Activated CD4-positive, alpha-beta T cell treated with anti-CD3 and anti-CD28 coated beads, Interleukin-2, amount 10 ng/mL, durations not matched to agents 24 days and 14 days (primary cell): ENCODE measurements at regions not wholly inside any gene's neighbourhood (a gene's known extent, or its start where the extent isn't known, plus 50 kb on each side); places are given as distances from the start of the nearest gene placed in this dataset.
"Not testable (repeated sequence)": the region's sequence is repeated elsewhere in the genome, so short reads cannot be mapped to it uniquely, and the experiment has no call there.

Experiments
- DNase-seq: peaks from one replicate; pipeline ENCODE4 v3.0.0; 2022
- H3K27ac Mint-ChIP-seq: one replicate; pipeline ENCODE4 v1.8.0; 2022; ENCODE audit warnings: mild to moderate bottlenecking, mixed read lengths
- H3K27me3 Mint-ChIP-seq: one replicate; pipeline ENCODE4 v1.8.0; 2022; ENCODE audit warnings: mixed read lengths
- H3K36me3 Mint-ChIP-seq: one replicate; pipeline ENCODE4 v1.8.0; 2022; ENCODE audit warnings: low read depth, mild to moderate bottlenecking, mixed read lengths
- H3K4me1 Mint-ChIP-seq: one replicate; pipeline ENCODE4 v1.8.0; 2021; ENCODE audit warnings: mixed read lengths
- H3K4me3 Mint-ChIP-seq: one replicate; pipeline ENCODE4 v1.8.0; 2022; ENCODE audit warnings: mild to moderate bottlenecking, moderate library complexity, mixed read lengths
- H3K9me3 Mint-ChIP-seq: one replicate; pipeline ENCODE4 v1.8.0; 2021; ENCODE audit warnings: mixed read lengths
- intact Hi-C: fragments of 100-400 bp; cut with micrococcal nuclease; formaldehyde crosslinking; loops from one replicate; pipeline ENCODE4 v1.15.1; 2023

DNA sequence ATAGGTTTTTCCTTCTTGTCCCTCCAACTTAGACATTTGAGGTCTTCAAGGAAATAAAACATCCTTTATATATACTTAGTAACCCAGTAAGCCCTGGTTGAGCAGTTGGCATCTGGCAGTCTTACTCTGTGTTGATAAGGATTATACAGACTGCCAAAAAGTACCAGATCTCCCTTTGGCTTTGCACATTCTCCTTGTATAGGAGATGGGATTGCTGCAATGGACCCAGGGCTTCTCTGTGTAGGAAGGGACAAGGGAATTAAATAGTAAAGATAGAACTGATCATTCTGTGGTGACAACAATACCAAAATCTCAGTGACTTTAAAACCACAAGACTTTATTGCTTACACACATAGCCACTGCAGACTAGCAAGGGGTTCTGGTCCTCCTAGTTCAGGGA, 180.1 kb upstream of the CCDC196 start:
- H3K4me1 Mint-ChIP-seq, result no peaks in the 10 kb centered on the region
- H3K27ac Mint-ChIP-seq, result no peak overlapping the region
- DNase-seq, result no peak
- H3K27me3 Mint-ChIP-seq, result no peaks in the 10 kb centered on the region
- intact Hi-C loops, result no loop called here
- no peak overlapping the region for H3K4me3 Mint-ChIP-seq
- no peaks in the 10 kb centered on the region for H3K36me3 Mint-ChIP-seq
- peaks cover 16% of the 10 kb centered on the region for H3K9me3 Mint-ChIP-seq

DNA sequence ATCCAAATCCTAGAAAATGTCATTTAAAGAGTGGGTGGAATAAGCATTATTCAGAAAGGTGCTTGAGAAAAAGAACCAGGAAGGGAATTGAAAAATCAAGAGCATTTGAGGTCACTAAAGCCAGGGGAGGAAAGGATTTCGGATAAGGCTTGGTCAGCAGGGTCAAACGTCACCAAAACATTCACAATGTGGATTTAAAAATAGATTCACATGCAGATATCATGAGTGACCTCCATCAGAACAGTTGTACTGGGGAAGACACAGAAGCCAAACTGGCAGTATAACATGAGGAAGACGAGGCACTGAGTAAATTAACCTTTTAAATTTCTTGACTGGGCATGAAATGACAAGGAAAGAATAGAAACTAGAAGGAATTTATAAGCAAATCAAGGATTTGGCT, 175.1 kb upstream of the CCDC196 start:
- no peaks in the 10 kb centered on the region for H3K4me1 Mint-ChIP-seq
- intact Hi-C loops, result no loop called here
- H3K4me3 Mint-ChIP-seq, result no peak overlapping the region
- no peak overlapping the region for H3K27ac Mint-ChIP-seq
- DNase-seq, result no peak
- H3K36me3 Mint-ChIP-seq, result no peaks in the 10 kb centered on the region
- H3K9me3 Mint-ChIP-seq, result peaks cover 11% of the 10 kb centered on the region
- H3K27me3 Mint-ChIP-seq, result no peaks in the 10 kb centered on the region

DNA sequence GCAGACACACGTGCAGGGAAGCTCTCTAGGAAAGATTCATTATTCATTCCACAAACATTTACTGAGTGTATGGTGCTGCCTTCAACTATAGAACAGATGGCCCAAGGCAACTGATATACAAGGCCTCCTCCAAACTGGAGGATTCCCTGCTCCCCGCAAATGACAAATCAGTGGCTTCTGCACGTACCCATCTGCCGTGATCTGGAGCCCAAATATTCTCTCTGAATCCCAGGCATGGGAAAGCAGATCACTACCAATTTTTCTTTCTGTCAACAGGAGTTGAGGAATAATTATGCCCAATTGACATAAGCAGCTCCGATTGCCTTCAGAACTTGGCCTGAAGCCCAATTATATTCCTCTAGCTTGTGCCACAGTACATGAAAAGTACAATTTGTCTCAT, 174.2 kb upstream of the CCDC196 start:
- peaks cover 8% of the 10 kb centered on the region for H3K9me3 Mint-ChIP-seq
- H3K36me3 Mint-ChIP-seq, result no peaks in the 10 kb centered on the region
- no peaks in the 10 kb centered on the region for H3K4me1 Mint-ChIP-seq
- DNase-seq, result no peak
- intact Hi-C loops, result no loop called here
- H3K27ac Mint-ChIP-seq, result no peak overlapping the region
- no peaks in the 10 kb centered on the region for H3K27me3 Mint-ChIP-seq
- H3K4me3 Mint-ChIP-seq, result no peak overlapping the region

DNA sequence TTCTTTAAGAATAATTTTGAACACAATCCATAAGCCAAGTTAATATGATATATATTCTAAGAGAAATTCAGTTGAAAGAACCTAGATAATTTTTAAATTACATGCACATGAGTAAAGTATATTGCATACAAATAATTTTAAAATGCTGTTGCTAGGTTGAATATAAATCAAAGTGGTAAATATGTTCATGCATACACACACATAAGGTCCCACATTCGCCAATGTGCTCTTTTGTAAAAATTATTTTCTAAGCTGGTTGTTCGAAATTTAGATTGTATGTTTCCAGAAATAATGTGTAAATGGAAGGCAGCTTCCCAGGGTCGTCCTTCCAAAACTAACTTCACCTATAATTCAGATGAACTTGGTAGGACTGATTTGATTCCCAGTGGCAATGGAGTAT, 173.7 kb upstream of the CCDC196 start:
- Mint-ChIP-seq H3K4me3 (no peak overlapping the region), H3K27ac (no peak overlapping the region), H3K36me3 (no peaks in the 10 kb centered on the region), H3K4me1 (no peaks in the 10 kb centered on the region), H3K9me3 (peaks cover 10% of the 10 kb centered on the region), H3K27me3 (no peaks in the 10 kb centered on the region)
- intact Hi-C loops, result no loop called here
- DNase-seq, result no peak

- intact Hi-C loops, result no loop called here
- DNase-seq, result no peak
- H3K4me3 Mint-ChIP-seq, result no peak overlapping the region
- H3K27me3 Mint-ChIP-seq, result peaks cover 2% of the 10 kb centered on the region
- H3K4me1 Mint-ChIP-seq, result no peaks in the 10 kb centered on the region
- no peak overlapping the region for H3K27ac Mint-ChIP-seq
- peaks cover 11% of the 10 kb centered on the region for H3K9me3 Mint-ChIP-seq
- no peaks in the 10 kb centered on the region for H3K36me3 Mint-ChIP-seq
These were observed 171.1 kb upstream of the CCDC196 start for GRCh38 chr14:66315098-66315497.

GRCh38 chr14:66315548-66315947, 170.6 kb upstream of the CCDC196 start:
- H3K4me1 Mint-ChIP-seq, result no peaks in the 10 kb centered on the region
- intact Hi-C loops, result no loop called here
- H3K27me3 Mint-ChIP-seq, result peaks cover 2% of the 10 kb centered on the region
- no peak overlapping the region for H3K4me3 Mint-ChIP-seq
- no peaks in the 10 kb centered on the region for H3K36me3 Mint-ChIP-seq
- H3K9me3 Mint-ChIP-seq, result peaks cover 11% of the 10 kb centered on the region
- no peak for DNase-seq
- H3K27ac Mint-ChIP-seq, result no peak overlapping the region

GRCh38 chr14:66322564-66322963, 163.6 kb upstream of the CCDC196 start:
- DNase-seq, result no peak
- Mint-ChIP-seq H3K27ac (no peak overlapping the region), H3K4me3 (no peak overlapping the region), H3K36me3 (no peaks in the 10 kb centered on the region), H3K27me3 (peaks cover 2% of the 10 kb centered on the region), H3K4me1 (no peaks in the 10 kb centered on the region), H3K9me3 (peaks cover 7% of the 10 kb centered on the region)
- intact Hi-C loops, result no loop called here

GRCh38 chr14:66330228-66330627, 155.9 kb upstream of the CCDC196 start:
- intact Hi-C loops, result no loop called here
- Mint-ChIP-seq H3K27me3 (peaks cover 2% of the 10 kb centered on the region), H3K4me3 (no peak overlapping the region), H3K36me3 (no peaks in the 10 kb centered on the region), H3K27ac (no peak overlapping the region), H3K4me1 (no peaks in the 10 kb centered on the region), H3K9me3 (no peaks in the 10 kb centered on the region)
- DNase-seq, result no peak

- Mint-ChIP-seq H3K4me1 (no peaks in the 10 kb centered on the region), H3K4me3 (no peak overlapping the region), H3K36me3 (no peaks in the 10 kb centered on the region), H3K27me3 (peaks cover 4% of the 10 kb centered on the region), H3K27ac (no peak overlapping the region), H3K9me3 (no peaks in the 10 kb centered on the region)
- no peak for DNase-seq
- intact Hi-C loops, result no loop called here
These were observed 155.3 kb upstream of the CCDC196 start for GRCh38 chr14:66330916-66331315.

GRCh38 chr14:66333293-66333692, 152.9 kb upstream of the CCDC196 start:
- H3K9me3 Mint-ChIP-seq, H3K27me3 Mint-ChIP-seq, H3K27ac Mint-ChIP-seq, H3K4me1 Mint-ChIP-seq, DNase-seq, intact Hi-C loops, H3K4me3 Mint-ChIP-seq, H3K36me3 Mint-ChIP-seq: not testable (repeated sequence)

DNA sequence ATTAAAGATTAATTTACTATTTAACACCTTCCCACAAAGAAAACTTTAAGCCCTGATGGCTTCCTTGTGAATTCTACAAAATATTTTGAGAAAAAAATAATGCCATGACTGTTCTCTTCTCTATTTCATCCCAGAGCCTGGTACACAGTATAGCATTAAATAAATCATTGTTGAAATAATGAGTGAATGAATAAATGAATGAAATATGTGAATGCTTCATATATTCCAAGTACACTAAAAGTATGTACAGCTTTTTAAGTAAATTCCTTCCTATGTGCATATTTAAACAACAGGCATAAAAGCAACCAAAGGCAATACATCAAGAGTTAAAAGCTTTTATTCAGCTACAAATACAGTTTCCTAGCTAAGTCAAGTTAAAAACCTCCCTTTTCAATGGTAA, 144.9 kb upstream of the CCDC196 start:
- intact Hi-C loops, result no loop called here

GRCh38 chr14:66345986-66346385, 140.2 kb upstream of the CCDC196 start:
- no peak for DNase-seq
- Mint-ChIP-seq H3K36me3 (no peaks in the 10 kb centered on the region), H3K4me3 (no peak overlapping the region), H3K4me1 (no peaks in the 10 kb centered on the region), H3K27ac (no peak overlapping the region), H3K27me3 (peaks cover 12% of the 10 kb centered on the region), H3K9me3 (no peaks in the 10 kb centered on the region)
- intact Hi-C loops, result no loop called here

More for the DNA sequence above, 144.9 kb upstream of the CCDC196 start:
- H3K9me3 Mint-ChIP-seq, result no peaks in the 10 kb centered on the region
- DNase-seq, result no peak
- H3K4me1 Mint-ChIP-seq, result no peaks in the 10 kb centered on the region
- peaks cover 14% of the 10 kb centered on the region for H3K27me3 Mint-ChIP-seq
- H3K27ac Mint-ChIP-seq, result no peak overlapping the region
- H3K36me3 Mint-ChIP-seq, result no peaks in the 10 kb centered on the region
- no peak overlapping the region for H3K4me3 Mint-ChIP-seq

- intact Hi-C loops, result no loop called here
- no peaks in the 10 kb centered on the region for H3K36me3 Mint-ChIP-seq
- no peaks in the 10 kb centered on the region for H3K9me3 Mint-ChIP-seq
- DNase-seq, result no peak
- H3K4me1 Mint-ChIP-seq, result no peaks in the 10 kb centered on the region
- H3K27ac Mint-ChIP-seq, result no peak overlapping the region
- peaks cover 6% of the 10 kb centered on the region for H3K27me3 Mint-ChIP-seq
- no peak overlapping the region for H3K4me3 Mint-ChIP-seq
These were observed 134.9 kb upstream of the CCDC196 start for GRCh38 chr14:66351310-66351709.

- Mint-ChIP-seq H3K27me3 (peaks cover 9% of the 10 kb centered on the region), H3K9me3 (no peaks in the 10 kb centered on the region), H3K36me3 (no peaks in the 10 kb centered on the region), H3K27ac (no peak overlapping the region), H3K4me3 (no peak overlapping the region), H3K4me1 (peaks cover 1% of the 10 kb centered on the region)
- intact Hi-C loops, result loop anchor here (2.0 to 5.0 kb wide), 2 partner anchors 35 to 758 kb away; no protein-coding TSS in a partner anchor
- peak; percentile 70 for DNase-seq
These were observed 126.7 kb upstream of the CCDC196 start for GRCh38 chr14:66359500-66359899.

DNA sequence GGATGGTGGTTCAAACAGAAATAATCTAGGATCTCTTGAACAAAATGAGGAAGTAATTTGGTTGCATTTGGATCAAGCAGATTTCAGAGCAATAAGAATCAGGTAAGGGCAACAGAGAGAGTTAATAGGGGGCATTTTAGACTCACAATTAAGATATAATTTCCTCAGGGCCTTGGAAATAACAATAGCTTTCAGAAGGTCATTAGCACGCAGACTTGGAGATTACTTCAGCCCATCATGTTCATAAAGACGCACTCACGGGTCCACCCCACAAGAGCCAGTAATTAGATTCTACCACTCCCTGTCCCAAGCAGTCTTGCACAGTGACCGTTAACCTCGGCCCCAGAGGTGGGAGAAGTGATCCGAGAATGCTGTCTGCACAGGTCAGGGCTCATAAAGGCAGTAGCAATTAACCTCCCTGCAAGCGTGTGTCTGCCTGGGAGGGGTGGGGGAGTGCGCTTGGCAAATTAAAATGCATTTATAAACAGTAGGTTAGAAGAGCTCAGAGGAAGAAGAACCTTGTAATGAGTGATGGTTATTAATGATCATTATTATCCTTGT, 125.7 kb upstream of the CCDC196 start:
- intact Hi-C loops, result no loop called here
- H3K4me3 Mint-ChIP-seq, result no peak overlapping the region
- H3K4me1 Mint-ChIP-seq, result peaks cover 1% of the 10 kb centered on the region
- no peak overlapping the region for H3K27ac Mint-ChIP-seq
- H3K27me3 Mint-ChIP-seq, result peaks cover 9% of the 10 kb centered on the region
- no peaks in the 10 kb centered on the region for H3K36me3 Mint-ChIP-seq
- H3K9me3 Mint-ChIP-seq, result no peaks in the 10 kb centered on the region
- DNase-seq, result no peak
